HUES6 (cell line): ENCODE measurements at regions not wholly inside any gene's neighbourhood (a gene's known extent, or its start where the extent isn't known, plus 50 kb on each side); places are given as distances from the start of the nearest gene placed in this dataset.

Experiments
- H3K27ac ChIP-seq: 2 replicates; pipeline ENCODE4 v1.7.0; 2013; ENCODE audit warnings: low read depth, mild to moderate bottlenecking, low read length, inconsistent platforms
- H3K27me3 ChIP-seq: 2 replicates; pipeline ENCODE4 v1.6.1; 2013; ENCODE audit warnings: low read length; ENCODE audit not compliant: control insufficient read depth, insufficient read depth
- H3K36me3 ChIP-seq: 2 replicates; pipeline ENCODE4 v1.6.1; 2013; ENCODE audit warnings: low read length; ENCODE audit not compliant: control insufficient read depth, insufficient read depth
- H3K4me1 ChIP-seq: 2 replicates; pipeline ENCODE4 v1.6.1; 2013; ENCODE audit warnings: low read length; ENCODE audit not compliant: control insufficient read depth, insufficient read depth
- H3K4me3 ChIP-seq: 2 replicates; pipeline ENCODE4 v1.5.1; 2013; ENCODE audit warnings: low read depth, low read length
- H3K9ac ChIP-seq: one replicate; pipeline ENCODE4 v1.6.1; 2013; ENCODE audit warnings: mild to moderate bottlenecking, low read length
- H3K9me3 ChIP-seq: 2 replicates; pipeline ENCODE4 v1.6.1; 2013; ENCODE audit warnings: low read depth, low read length; ENCODE audit not compliant: control insufficient read depth, insufficient read depth

GRCh38 chr16:64615630-64616280 is 506.1 kb downstream of the CDH11 start:
- Histone ChIP-seq H3K27ac (0 out of 2 replicates have a peak overlapping the region, but pooled peaks have one; percentile 13), H3K4me3 (peak overlapping the region; percentile 20; the same call in 1 of the 2 replicates), H3K4me1 (peaks cover 16% of the 10 kb centered on the region), H3K9me3 (no peaks in the 10 kb centered on the region), H3K9ac (peak overlapping the region; percentile 14), H3K36me3 (no peaks in the 10 kb centered on the region), H3K27me3 (no peaks in the 10 kb centered on the region)

- no peak overlapping the region for H3K9ac ChIP-seq
- no peaks in the 10 kb centered on the region for H3K4me1 ChIP-seq
- H3K9me3 ChIP-seq: no peaks in the 10 kb centered on the region
- H3K27ac ChIP-seq: no peak overlapping the region
- H3K27me3 ChIP-seq: no peaks in the 10 kb centered on the region
- no peak overlapping the region for H3K4me3 ChIP-seq
- no peaks in the 10 kb centered on the region for H3K36me3 ChIP-seq
These were observed 525.7 kb downstream of the CDH11 start for GRCh38 chr16:64596196-64596595.

- Histone ChIP-seq H3K27ac (no peak overlapping the region), H3K4me3 (no peak overlapping the region), H3K9me3 (no peaks in the 10 kb centered on the region), H3K36me3 (no peaks in the 10 kb centered on the region), H3K9ac (no peak overlapping the region), H3K4me1 (peaks cover 4% of the 10 kb centered on the region; the same call in 1 of the 2 replicates), H3K27me3 (no peaks in the 10 kb centered on the region)
These were observed 531.4 kb downstream of the CDH11 start for GRCh38 chr16:64590513-64590912.

- Histone ChIP-seq H3K9me3 (no peaks in the 10 kb centered on the region), H3K9ac (no peak overlapping the region), H3K4me3 (no peak overlapping the region), H3K27ac (no peak overlapping the region), H3K36me3 (no peaks in the 10 kb centered on the region), H3K4me1 (peaks cover 4% of the 10 kb centered on the region; the same call in 1 of the 2 replicates), H3K27me3 (no peaks in the 10 kb centered on the region)
These were observed 532.0 kb downstream of the CDH11 start for GRCh38 chr16:64589836-64590235.

- H3K9me3 ChIP-seq: no peaks in the 10 kb centered on the region
- H3K9ac ChIP-seq: no peak overlapping the region
- no peak overlapping the region for H3K27ac ChIP-seq
- H3K36me3 ChIP-seq: no peaks in the 10 kb centered on the region
- no peaks in the 10 kb centered on the region for H3K27me3 ChIP-seq
- no peak overlapping the region for H3K4me3 ChIP-seq
- peaks cover 4% of the 10 kb centered on the region; the same call in 1 of the 2 replicates for H3K4me1 ChIP-seq
These were observed 535.1 kb downstream of the CDH11 start for GRCh38 chr16:64586781-64587180.

GRCh38 chr16:64585367-64585766 is 536.5 kb downstream of the CDH11 start:
- Histone ChIP-seq H3K27ac (no peak overlapping the region), H3K4me1 (peaks cover 10% of the 10 kb centered on the region), H3K9me3 (no peaks in the 10 kb centered on the region), H3K9ac (no peak overlapping the region), H3K27me3 (no peaks in the 10 kb centered on the region), H3K4me3 (no peak overlapping the region), H3K36me3 (no peaks in the 10 kb centered on the region)

- H3K9me3 ChIP-seq: no peaks in the 10 kb centered on the region
- no peak overlapping the region for H3K9ac ChIP-seq
- no peaks in the 10 kb centered on the region for H3K36me3 ChIP-seq
- H3K4me1 ChIP-seq: peaks cover 7% of the 10 kb centered on the region; the same call in 1 of the 2 replicates
- no peak overlapping the region for H3K4me3 ChIP-seq
- H3K27ac ChIP-seq: no peak overlapping the region
- H3K27me3 ChIP-seq: no peaks in the 10 kb centered on the region
These were observed 541.3 kb downstream of the CDH11 start for GRCh38 chr16:64580558-64580957.

GRCh38 chr16:64579712-64580111 is 542.2 kb downstream of the CDH11 start:
- no peaks in the 10 kb centered on the region for H3K27me3 ChIP-seq
- no peaks in the 10 kb centered on the region for H3K9me3 ChIP-seq
- no peak overlapping the region for H3K4me3 ChIP-seq
- H3K36me3 ChIP-seq: no peaks in the 10 kb centered on the region
- no peak overlapping the region for H3K27ac ChIP-seq
- H3K4me1 ChIP-seq: peaks cover 7% of the 10 kb centered on the region; the same call in 1 of the 2 replicates
- H3K9ac ChIP-seq: no peak overlapping the region

GRCh38 chr16:64545768-64546167 is 576.1 kb downstream of the CDH11 start:
- no peaks in the 10 kb centered on the region for H3K36me3 ChIP-seq

GRCh38 chr16:64544859-64545258 is 577.0 kb downstream of the CDH11 start:
- Histone ChIP-seq H3K36me3 (no peaks in the 10 kb centered on the region), H3K4me3 (no peak overlapping the region), H3K27me3 (no peaks in the 10 kb centered on the region), H3K4me1 (no peaks in the 10 kb centered on the region), H3K9me3 (no peaks in the 10 kb centered on the region), H3K9ac (no peak overlapping the region), H3K27ac (no peak overlapping the region)

More at GRCh38 chr16:64545768-64546167, 576.1 kb downstream of the CDH11 start:
- Histone ChIP-seq H3K9ac (no peak overlapping the region), H3K4me3 (no peak overlapping the region), H3K4me1 (no peaks in the 10 kb centered on the region), H3K9me3 (no peaks in the 10 kb centered on the region), H3K27ac (no peak overlapping the region), H3K27me3 (no peaks in the 10 kb centered on the region)

GRCh38 chr16:64543441-64543840 is 578.4 kb downstream of the CDH11 start:
- H3K27ac ChIP-seq: no peak overlapping the region
- H3K4me3 ChIP-seq: no peak overlapping the region
- no peak overlapping the region for H3K9ac ChIP-seq
- no peaks in the 10 kb centered on the region for H3K4me1 ChIP-seq
- H3K36me3 ChIP-seq: no peaks in the 10 kb centered on the region
- no peaks in the 10 kb centered on the region for H3K9me3 ChIP-seq
- H3K27me3 ChIP-seq: no peaks in the 10 kb centered on the region
